ENCODE measurements at regions not wholly inside any gene's neighbourhood (a gene's known extent, or its start where the extent isn't known, plus 50 kb on each side); places are given as distances from the start of the nearest gene placed in this dataset.

GRCh38 chr9:82783045-82783444 is 279.9 kb downstream of the RASEF start:
- no peak for TF ChIP-seq CTCF (IDR thresholded peaks at IDR 0.05; ENCODE audit: insufficient read depth, low read depth, low read length, missing control alignments)

GRCh38 chr9:82784589-82784988 is 278.4 kb downstream of the RASEF start:
- no peak for TF ChIP-seq CTCF (IDR thresholded peaks at IDR 0.05; ENCODE audit: insufficient read depth, low read depth, low read length, missing control alignments)
- no peak overlapping the region for H3K4me3 ChIP-seq (ENCODE audit: low read length)
- DNase-seq (ENCODE audit: low read depth) = no peak

More at GRCh38 chr9:82783045-82783444, 279.9 kb downstream of the RASEF start:
- DNase-seq (ENCODE audit: low read depth) = no peak
- no peak overlapping the region for H3K4me3 ChIP-seq (ENCODE audit: low read length)

- H3K4me3 ChIP-seq (ENCODE audit: low read length) = no peak overlapping the region
- TF ChIP-seq CTCF (IDR thresholded peaks at IDR 0.05; ENCODE audit: insufficient read depth, low read depth, low read length, missing control alignments) = no peak
- no peak for DNase-seq (ENCODE audit: low read depth)
These were observed 273.7 kb downstream of the RASEF start for GRCh38 chr9:82789155-82789824.

GRCh38 chr9:82790875-82791274 is 272.1 kb downstream of the RASEF start:
- no peak for TF ChIP-seq CTCF (IDR thresholded peaks at IDR 0.05; ENCODE audit: insufficient read depth, low read depth, low read length, missing control alignments)
- DNase-seq (ENCODE audit: low read depth) = no peak
- no peak overlapping the region for H3K4me3 ChIP-seq (ENCODE audit: low read length)

GRCh38 chr9:82791692-82792091 is 271.2 kb downstream of the RASEF start:
- TF ChIP-seq CTCF (IDR thresholded peaks at IDR 0.05; ENCODE audit: insufficient read depth, low read depth, low read length, missing control alignments) = no peak
- no peak for DNase-seq (ENCODE audit: low read depth)
- H3K4me3 ChIP-seq (ENCODE audit: low read length) = no peak overlapping the region

- no peak for DNase-seq (ENCODE audit: low read depth)
- TF ChIP-seq CTCF (IDR thresholded peaks at IDR 0.05; ENCODE audit: insufficient read depth, low read depth, low read length, missing control alignments) = no peak
- H3K4me3 ChIP-seq (ENCODE audit: low read length) = no peak overlapping the region
These were observed 265.4 kb downstream of the RASEF start for GRCh38 chr9:82797534-82797933.

GRCh38 chr9:82799286-82799685 is 263.7 kb downstream of the RASEF start:
- H3K4me3 ChIP-seq (ENCODE audit: low read length) = no peak overlapping the region
- no peak for TF ChIP-seq CTCF (IDR thresholded peaks at IDR 0.05; ENCODE audit: insufficient read depth, low read depth, low read length, missing control alignments)
- no peak for DNase-seq (ENCODE audit: low read depth)

All from epithelial cell of esophagus (primary cell).